T47D (cell line): ENCODE measurements at regions not wholly inside any gene's neighbourhood (a gene's known extent, or its start where the extent isn't known, plus 50 kb on each side); places are given as distances from the start of the nearest gene placed in this dataset.

Source experiments
- DNase-seq, 2 experiments: peaks; one replicate each; pipeline versions ENCODE4 v3.0.0 to v3.0.0-alpha.2; 2011 to 2012; ENCODE audit warnings: low read depth in 1 of 2, low spot score in 1 of 2
- JUND ChIP-seq: IDR thresholded peaks from 2 replicates; pipeline ENCODE4 v1.6.1; 2012; ENCODE audit warnings: low read depth
- in situ Hi-C: cut with HindIII; loops from 2 replicates; pipeline ENCODE4 v1.10.0; 2016; ENCODE audit warnings: low sequenced_read_pairs, low pct_unique_long_range_greater_than_20kb

DNA sequence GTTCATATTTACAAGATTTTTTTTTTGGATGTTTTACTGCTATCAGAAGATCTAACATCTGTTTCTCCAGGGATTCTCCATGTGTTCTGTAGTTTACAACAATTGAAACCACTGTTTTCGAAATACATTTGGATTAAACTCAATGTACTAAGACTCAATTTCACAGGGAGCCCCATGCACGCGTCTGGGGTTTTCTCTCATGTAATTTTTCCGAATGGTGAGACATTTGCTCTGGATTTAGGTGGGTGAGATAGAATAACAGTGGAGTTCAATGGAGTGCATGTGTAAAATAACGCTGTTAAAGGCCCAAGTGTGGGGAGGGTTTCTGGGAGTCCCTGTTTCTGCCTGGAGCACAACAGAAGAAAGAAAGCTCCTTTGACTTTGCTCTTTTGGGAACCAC is 330.3 kb downstream of the TSHZ3 start:
- DNase-seq, result no peak
- in situ Hi-C loops, result no loop called here
- no peak for TF ChIP-seq JUND

DNA sequence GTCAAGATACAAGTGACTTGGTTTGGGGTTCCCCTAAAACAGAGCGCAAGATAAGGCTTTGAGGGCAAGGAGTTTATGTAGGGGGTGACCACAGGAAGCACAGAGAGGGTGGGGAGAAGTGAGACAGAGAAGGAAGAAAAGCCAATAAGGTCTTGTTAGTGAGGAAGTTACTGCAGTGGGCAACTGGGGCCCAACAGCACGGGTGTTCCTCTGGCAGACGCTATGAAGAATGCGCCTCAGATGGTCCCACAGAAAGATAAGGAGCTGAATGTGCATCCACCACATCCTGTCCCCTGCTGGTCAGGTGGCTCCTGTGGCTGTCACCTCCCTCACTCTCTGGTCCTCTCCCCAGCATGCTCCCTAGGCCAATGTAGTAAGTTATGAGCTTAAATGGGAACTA is 333.5 kb downstream of the TSHZ3 start:
- in situ Hi-C loops, result no loop called here
- TF ChIP-seq JUND, result no peak
- no peak for DNase-seq

GRCh38 chr19:31014668-31015067 is 334.6 kb downstream of the TSHZ3 start:
- TF ChIP-seq JUND, result no peak
- in situ Hi-C loops, result no loop called here
- no peak for DNase-seq

GRCh38 chr19:31013384-31014020 is 335.7 kb downstream of the TSHZ3 start:
- DNase-seq, result no peak
- in situ Hi-C loops, result no loop called here
- TF ChIP-seq JUND, result no peak

DNA sequence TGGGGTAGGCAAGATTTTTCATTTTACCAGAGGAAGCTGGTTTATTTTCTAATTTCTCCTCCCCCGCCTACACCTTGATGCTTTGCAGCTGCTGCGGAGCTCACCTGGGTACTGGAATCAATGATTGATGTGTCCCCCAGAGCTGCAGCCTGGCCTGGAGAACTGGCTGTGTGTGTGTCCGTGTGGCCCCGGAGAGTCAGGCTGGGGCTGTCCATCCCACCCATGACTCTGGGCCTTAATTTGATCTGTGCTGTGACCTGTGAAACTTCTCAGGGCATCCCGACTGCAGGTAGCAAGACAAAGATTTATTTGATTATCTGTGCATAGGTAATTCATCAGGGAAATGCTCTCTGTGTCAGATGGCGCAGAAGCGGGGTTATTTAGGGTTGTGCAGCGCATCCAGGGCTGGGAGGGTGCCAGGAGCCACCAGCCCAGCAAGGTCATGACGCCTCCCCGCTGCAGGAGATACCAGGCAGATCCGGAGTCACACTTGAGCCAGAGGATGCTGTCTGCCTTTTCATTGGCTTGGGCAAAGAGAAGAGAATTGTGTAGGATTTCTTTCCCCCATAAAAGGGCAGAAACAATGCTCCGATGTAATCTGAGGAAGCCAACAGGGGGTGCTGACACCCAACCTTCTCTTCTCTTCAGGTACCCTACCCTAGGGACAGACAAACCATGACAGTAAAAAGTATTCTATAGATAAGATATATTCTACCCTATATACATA is 346.6 kb downstream of the TSHZ3 start:
- in situ Hi-C loops, result no loop called here
- no peak for TF ChIP-seq JUND
- DNase-seq, result no peak

GRCh38 chr19:31001991-31002390 is 347.2 kb downstream of the TSHZ3 start:
- DNase-seq, result no peak
- no peak for TF ChIP-seq JUND
- in situ Hi-C loops, result no loop called here

- TF ChIP-seq JUND, result no peak
- in situ Hi-C loops, result no loop called here
These were observed 348.3 kb downstream of the TSHZ3 start for GRCh38 chr19:31000913-31001312.

GRCh38 chr19:30999726-31000125 is 349.5 kb downstream of the TSHZ3 start:
- no peak for TF ChIP-seq JUND
- in situ Hi-C loops, result no loop called here
- DNase-seq, result no peak

More at GRCh38 chr19:31000913-31001312, 348.3 kb downstream of the TSHZ3 start:
- no peak for DNase-seq

DNA sequence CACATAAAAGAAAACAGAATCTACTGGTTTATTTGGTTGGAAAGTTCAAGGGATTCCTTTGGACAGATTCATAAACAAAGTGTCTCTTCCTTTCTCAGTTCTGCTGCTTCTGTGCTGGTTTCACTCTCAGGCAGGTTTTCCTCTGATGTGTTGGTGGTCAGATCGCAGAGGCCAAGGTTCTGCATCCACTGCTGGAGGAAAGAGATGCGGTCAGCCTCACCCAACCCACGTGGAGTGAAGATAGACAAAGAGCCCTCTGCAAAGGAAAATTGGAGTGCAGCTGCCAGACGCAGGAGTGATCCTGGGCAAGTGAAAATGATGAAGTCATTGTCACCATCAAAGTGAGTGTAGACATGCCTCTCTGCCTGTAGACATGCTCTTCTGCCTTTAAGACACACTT is 352.0 kb downstream of the TSHZ3 start:
- in situ Hi-C loops, result no loop called here
- no peak for TF ChIP-seq JUND
- DNase-seq, result no peak

- no peak for DNase-seq
- no peak for TF ChIP-seq JUND
- in situ Hi-C loops, result no loop called here
These were observed 370.6 kb downstream of the TSHZ3 start for GRCh38 chr19:30978639-30979038.

GRCh38 chr19:30969591-30969990 is 379.6 kb downstream of the TSHZ3 start:
- DNase-seq, result no peak
- no peak for TF ChIP-seq JUND
- in situ Hi-C loops, result no loop called here

- in situ Hi-C loops, result no loop called here
- TF ChIP-seq JUND, result no peak
These were observed 380.3 kb downstream of the TSHZ3 start for GRCh38 chr19:30968841-30969399.

DNA sequence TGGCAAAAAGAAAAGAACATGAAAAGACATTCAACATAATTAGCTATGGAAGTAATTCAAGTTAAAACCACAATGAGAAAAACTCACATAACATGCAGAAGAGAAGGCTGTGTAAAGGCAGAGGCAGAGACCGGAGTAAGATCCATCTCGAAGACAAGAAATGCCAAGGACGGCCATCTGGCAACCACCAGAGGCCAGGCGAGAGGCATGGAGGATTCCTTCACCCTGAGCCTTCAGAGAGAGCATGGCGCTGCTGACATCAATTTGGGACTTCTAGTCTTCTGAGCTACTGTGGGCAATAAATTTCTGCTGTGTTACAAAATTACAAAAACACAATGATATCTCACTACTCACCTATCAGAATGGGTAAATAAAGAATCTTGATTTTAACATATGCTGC is 381.0 kb downstream of the TSHZ3 start:
- peak in 1 of 2 experiments; percentile 17 for DNase-seq
- no peak for TF ChIP-seq JUND
- in situ Hi-C loops, result no loop called here

More at GRCh38 chr19:30968841-30969399, 380.3 kb downstream of the TSHZ3 start:
- DNase-seq, result no peak
